Esophagus muscularis mucosa (tissue), 3 donors: ENCODE measurements at regions not wholly inside any gene's neighbourhood (a gene's known extent, or its start where the extent isn't known, plus 50 kb on each side); places are given as distances from the start of the nearest gene placed in this dataset.

ENCODE experiments used
- CTCF ChIP-seq, 3 experiments: fragments of 200-600 bp in 2 of 3; fragments of 450-650 bp in 1 of 3; sonication (generic) in 2 of 3; IDR thresholded peaks; one replicate each; pipeline ENCODE4 v1.5.1; 2017 to 2019; ENCODE audit warnings: antibody characterized with exemption in 3 of 3, mild to moderate bottlenecking in 2 of 3, moderate library complexity in 1 of 3
- POLR2A ChIP-seq: fragments of 450-650 bp; IDR thresholded peaks from one replicate; pipeline ENCODE4 v1.6.1; 2017; ENCODE audit warnings: antibody characterized with exemption, moderate library complexity, mild to moderate bottlenecking, low read depth
- POLR2AphosphoS5 ChIP-seq, 2 donors: sonication (generic); formaldehyde crosslinking; IDR thresholded peaks; one replicate each; pipeline ENCODE4 v1.6.1; 2017; ENCODE audit warnings: antibody characterized with exemption in 2 of 2

GRCh38 chrX:7654316-7654715 lies 188.7 kb upstream of the VCX start:
- no peak for TF ChIP-seq CTCF (IDR thresholded peaks at IDR 0.05)
- TF ChIP-seq POLR2A, result no peak
- no peak for TF ChIP-seq POLR2AphosphoS5 (IDR thresholded peaks at IDR 0.05)
